ENCODE measurements at regions not wholly inside any gene's neighbourhood (a gene's known extent, or its start where the extent isn't known, plus 50 kb on each side); places are given as distances from the start of the nearest gene placed in this dataset.

DNA sequence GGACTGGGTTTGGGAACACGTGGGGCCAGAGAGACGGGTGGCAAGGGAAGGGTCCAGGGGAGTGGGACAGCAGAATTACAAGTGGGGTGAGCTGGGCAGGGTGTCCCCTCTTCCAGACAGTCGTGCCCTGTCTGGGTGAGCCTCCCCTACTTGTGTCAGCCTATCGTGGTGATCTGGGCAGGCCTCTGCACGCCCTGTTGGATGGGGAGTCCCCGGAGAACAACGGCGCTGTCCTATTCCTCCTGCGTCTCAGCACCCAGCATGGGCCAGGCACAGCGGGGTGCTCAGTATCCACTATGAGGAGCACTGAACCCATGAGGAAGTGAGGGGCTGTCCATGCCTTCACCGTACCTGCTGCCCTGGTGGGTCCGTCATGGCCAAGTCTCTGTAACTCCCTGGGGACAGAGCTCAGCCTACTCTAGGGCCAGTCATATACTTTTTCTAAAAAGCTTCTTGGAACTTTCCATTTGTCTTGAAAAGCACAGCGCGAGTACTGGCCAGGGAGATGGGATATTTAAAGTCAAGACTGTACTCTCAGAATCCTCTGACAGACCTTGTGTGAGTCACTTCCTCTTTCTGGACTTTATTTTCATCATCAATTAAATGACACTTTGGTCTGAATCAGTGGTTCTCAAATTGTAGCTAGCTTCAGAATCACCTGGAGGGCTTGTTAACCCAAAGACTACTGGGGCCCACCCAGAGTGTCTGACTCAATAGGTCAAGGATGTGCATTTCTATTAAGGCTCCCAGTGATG lies 81.7 kb upstream of the NECTIN1 start:
- peak; percentile 14 for DNase-seq (ENCODE audit: low read depth)

DNA sequence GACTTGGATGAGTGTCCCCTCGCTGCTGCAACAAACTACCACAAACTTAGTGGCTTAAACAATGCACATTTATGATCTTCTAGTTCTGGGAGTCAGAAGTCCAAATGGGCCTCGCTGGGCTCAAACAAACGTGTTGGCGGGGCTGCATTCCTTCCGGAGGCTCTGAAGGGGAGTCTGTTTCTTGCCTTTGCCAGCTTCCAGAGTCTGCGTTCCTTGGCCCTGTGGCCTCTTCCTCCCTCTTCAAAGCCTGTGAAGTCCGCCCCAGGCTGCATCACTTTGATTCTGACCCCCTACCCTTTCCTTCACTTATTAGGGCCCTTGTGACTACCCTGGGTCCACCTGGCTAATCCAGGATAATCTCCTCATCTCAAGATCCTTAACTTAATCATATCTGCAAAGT lies 80.3 kb upstream of the NECTIN1 start:
- DNase-seq (ENCODE audit: low read depth): no peak

DNA sequence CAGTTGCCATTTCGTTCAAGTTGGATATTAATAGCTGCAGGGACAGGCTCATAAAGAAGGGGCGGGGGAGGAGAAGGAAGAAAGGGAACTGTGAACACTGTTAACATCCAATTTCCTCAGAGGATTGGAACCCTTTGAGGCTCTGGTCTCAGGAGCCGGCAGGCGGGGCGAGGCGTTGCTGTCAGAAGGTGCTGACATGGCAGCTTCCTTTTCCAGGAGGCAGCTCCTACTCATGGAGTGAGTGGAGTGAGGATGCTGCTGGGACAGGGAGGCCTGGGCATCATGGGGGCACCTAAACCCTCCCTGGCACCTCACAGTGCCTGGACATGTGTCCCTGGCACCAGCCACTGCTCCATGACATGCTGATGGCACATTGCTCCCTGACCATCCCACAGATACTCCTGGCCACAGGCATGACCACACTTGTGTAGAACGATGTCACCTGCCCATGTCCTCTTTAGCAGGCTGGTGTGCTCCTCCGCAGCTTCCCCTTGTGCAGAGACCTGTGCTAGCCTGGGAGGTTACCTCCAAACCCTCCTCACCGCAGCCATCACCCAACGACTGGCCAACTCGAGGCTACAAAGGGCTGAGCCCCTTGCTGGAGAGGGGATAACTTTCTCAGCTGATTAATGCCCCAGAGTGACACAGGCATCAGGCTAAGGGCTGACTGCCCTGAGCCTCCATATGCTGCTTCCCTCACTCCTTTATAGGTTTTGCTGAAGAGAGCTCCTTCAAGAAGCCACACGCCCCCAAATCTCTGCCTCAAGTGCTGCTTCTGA lies 79.6 kb upstream of the NECTIN1 start:
- no peak for DNase-seq (ENCODE audit: low read depth)

GRCh38 chr11:119807841-119808240 lies 78.8 kb upstream of the NECTIN1 start:
- no peak for DNase-seq (ENCODE audit: low read depth)

- no peak for DNase-seq (ENCODE audit: low read depth)
Observed at GRCh38 chr11:119807402-119807801, 78.4 kb upstream of the NECTIN1 start.

DNA sequence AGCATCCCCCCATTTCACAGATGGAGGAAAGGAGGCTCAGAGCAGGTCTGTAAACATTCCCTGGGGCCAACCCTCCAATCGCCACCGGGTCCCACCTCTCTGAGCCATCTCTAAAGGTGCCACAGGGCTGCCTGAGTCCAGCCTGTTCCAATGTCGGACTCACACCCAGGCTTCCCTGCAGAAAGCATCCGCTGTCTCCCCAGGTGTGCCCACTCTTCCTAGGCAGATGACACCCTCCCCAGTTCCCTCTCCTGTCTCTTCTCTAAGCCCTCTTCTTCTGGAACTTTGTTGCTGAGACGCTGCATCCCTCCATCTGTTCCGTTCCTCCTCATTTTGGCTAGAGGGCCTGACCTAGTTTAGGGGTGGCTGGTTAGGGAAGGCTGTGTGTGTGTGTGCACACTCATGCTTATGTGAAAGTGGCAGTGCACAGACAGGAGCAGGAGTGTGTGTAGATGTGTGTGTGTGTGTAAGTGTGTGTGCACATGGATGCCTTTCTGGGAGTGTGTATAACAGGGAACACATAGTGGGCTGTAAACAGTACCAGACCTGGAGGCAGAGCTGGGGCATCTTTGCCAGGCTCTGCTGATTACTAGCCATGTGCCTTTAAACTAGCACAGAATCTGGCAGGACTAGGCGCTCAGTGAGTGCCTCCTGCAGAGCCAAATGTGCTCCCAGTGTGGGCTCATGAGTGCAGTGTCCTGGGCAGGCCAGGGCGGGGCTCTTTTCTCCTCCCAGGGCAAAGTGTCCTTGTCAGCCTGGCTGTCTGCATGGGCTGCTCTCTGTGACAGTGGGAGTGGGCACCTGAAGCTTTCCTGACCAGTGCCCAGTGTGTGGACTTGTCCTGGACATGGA lies 77.3 kb upstream of the NECTIN1 start:
- no peak for DNase-seq (ENCODE audit: low read depth)

DNA sequence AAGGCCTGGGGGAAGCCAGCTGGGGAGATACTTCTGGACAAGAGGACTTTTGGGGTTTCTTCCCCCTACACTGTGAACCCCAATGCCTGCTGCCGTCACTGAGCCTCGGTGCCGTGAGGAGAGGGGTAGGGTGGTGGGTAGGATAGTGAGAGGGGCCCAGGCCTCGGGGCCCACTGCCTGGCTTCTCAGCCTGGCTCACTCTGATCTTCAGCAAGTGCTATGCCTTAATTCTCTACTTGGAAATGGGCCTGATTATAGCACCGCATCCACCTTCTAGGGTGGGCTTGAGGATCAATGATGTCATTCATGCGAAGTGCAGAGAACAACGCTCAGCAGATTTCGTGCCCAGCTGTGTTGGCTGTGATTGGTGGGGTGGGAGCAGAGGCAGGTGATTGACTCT lies 76.7 kb upstream of the NECTIN1 start:
- DNase-seq (ENCODE audit: low read depth): no peak

GRCh38 chr11:119804698-119805097 lies 75.7 kb upstream of the NECTIN1 start:
- DNase-seq (ENCODE audit: low read depth): no peak

DNA sequence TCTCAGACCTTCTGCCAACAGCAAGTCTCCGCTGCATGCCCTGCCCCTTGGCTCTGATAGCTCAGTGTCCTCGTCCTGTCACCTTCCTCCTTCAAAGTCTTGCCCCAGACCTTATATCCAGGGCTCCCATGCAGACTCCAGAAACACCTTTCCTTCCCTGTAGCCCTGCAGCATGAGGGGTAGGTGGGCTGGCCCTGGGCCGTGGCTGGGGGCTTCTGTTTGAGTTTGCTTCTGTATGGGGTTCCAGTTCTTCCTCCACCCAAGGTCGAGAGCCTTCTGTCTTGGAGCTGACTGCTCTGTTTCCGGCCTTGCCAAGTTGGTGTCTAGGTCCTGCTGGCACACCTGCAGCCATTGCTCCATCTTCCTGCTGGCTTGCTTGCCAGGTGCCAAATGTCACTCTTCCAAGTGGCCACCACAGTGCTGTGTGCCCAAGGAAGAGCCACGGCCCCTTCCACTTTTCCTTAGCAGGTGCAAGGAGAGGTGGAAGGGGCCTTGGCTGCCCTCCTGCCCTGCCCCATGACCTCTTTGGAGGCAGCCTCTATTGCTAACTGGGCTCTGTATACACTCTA lies 74.8 kb upstream of the NECTIN1 start:
- no peak for DNase-seq (ENCODE audit: low read depth)

DNA sequence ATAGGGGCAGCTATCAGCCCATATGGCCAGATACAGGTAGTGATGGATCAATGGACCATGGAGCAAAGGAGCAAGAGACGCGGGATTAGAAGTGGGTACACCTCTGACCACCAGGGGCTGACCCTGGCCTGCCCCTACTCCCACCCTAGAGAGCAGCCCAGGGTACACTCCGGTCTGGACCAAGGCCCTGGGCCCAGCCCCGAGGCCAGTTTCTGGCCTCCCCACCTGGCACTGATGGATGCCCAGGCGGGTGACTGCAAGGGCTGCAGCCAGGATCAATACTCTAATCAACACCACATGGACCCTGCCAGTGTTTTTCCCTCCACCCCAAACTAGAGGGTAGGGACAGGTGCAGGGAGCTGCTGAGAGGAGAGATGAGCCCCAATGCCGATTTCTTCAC lies 74.1 kb upstream of the NECTIN1 start:
- DNase-seq (ENCODE audit: low read depth): no peak

DNA sequence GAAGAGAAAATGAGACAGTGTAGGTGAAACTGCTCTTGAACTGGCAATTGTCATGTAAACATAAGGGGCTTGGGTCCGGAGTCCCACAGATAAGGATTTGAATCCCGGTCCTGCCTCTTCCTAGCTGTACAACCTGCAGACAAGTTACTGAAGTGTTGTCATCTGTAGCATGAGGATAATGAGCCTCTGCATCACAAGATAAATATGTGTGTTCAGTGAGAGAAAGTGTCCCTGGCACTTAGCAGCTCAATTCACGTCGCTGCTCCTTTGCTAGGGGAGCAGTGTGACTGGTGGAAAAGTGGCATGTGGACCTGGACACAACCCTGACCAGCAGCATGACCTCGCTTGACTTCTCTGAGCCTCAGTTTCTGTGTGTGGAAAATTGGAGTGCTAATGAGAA lies 73.7 kb upstream of the NECTIN1 start:
- no peak for DNase-seq (ENCODE audit: low read depth)

DNA sequence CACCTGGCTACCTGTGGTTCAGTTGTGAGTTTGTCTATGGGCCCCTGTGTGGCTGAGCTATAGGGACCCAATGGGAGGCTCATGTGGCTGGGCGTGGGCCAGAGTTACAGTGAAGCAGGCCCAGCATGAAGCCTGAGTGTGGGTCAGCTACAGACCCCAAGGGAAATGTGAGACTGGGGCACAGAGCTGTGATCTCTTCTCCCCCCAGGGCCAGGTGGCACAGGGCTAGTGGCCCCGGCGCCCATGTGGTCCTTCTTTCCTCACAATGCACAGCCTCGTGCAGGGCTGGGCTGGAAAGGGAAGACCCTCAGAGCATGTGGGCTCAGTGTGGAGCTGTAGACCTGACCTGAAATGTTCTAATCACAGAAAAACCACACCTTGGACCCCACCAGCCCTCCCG lies 71.6 kb upstream of the NECTIN1 start:
- DNase-seq (ENCODE audit: low read depth): no peak

DNA sequence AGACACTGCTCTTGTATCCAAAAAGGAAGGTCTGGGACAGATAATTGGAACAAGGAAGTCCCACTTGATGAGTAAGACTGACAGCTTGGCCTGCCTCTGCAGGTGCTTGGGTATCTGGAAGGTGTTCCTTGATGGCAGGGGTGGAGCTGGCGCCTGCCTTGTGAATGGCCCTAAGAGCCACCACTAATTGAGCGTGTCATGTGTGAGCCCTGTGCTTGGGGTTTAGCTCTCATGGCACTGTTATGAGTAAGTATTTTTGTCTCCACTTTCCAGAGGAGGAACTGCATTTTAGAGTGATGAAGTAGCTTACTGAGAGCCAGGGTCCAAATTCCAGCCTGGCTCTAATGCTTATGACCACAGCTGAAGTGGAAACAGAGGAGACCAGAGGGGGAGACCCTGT lies 71.2 kb upstream of the NECTIN1 start:
- no peak for DNase-seq (ENCODE audit: low read depth)

- no peak for DNase-seq (ENCODE audit: low read depth)
Observed at GRCh38 chr11:119798656-119799055, 69.7 kb upstream of the NECTIN1 start.

DNA sequence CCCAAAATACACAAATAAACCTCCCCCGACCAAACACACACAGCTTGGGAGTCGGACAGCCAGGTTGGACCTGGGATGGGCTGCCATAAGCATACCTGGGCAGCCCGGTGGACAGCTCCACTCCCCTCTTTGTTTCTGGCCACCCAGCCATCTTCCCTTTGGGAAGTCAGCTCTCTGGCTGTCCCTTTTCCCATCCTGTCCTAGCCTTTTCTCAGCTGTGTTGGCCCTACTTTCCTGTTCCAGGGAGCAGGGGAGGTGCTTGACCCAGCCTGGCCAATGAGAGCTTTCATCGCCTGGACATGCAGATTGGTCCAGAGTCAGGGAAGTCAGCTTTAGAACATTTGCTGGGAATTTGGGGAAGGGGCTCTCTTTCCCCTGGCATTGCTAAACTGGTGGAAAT lies 68.7 kb upstream of the NECTIN1 start:
- DNase-seq (ENCODE audit: low read depth): no peak

GRCh38 chr11:119797123-119797611 lies 68.2 kb upstream of the NECTIN1 start:
- no peak for DNase-seq (ENCODE audit: low read depth)

GRCh38 chr11:119796363-119797060 lies 67.5 kb upstream of the NECTIN1 start:
- DNase-seq (ENCODE audit: low read depth): no peak

- DNase-seq (ENCODE audit: low read depth): no peak
Observed at GRCh38 chr11:119795690-119796089, 66.7 kb upstream of the NECTIN1 start.

DNA sequence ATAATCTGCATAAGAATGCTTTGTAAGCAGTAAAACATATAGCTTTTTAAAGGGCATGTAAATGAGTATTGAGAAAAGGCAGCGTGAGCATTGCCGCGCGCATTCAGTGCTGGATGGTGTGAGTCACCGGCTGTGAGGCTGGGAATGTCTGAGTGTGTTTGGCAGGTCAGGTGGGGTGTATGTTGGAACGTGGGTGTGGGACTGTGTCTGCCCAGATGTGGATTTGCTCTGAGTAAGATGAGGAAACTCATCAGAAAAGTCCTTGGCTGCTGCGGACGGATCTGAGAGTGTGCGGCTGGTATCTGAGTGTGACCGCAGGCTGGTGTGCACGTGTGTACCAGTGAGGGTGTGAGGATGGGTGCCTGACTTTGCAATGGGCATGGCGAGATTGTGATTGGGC lies 66.2 kb upstream of the NECTIN1 start:
- DNase-seq (ENCODE audit: low read depth): peak; percentile 41

DNA sequence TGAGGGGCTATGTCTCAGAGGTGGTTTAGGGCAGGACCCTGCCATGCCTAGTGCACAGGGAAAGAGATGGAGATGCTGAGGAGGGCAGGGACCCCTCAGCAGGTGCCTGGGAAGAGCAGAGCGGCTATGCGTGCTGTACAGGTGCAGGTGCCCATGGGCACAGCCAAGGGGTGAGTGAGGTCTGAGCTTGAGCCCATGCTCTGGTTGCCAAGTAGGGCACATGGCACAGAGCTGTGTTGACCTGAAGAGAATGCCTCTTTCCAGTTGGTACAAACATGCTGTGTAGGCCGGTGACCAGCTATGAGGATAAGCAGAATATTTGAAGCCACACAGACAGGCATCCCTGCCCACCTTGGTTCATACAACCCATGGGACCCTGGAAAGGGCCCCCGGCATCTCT lies 65.8 kb upstream of the NECTIN1 start:
- no peak for DNase-seq (ENCODE audit: low read depth)

DNA sequence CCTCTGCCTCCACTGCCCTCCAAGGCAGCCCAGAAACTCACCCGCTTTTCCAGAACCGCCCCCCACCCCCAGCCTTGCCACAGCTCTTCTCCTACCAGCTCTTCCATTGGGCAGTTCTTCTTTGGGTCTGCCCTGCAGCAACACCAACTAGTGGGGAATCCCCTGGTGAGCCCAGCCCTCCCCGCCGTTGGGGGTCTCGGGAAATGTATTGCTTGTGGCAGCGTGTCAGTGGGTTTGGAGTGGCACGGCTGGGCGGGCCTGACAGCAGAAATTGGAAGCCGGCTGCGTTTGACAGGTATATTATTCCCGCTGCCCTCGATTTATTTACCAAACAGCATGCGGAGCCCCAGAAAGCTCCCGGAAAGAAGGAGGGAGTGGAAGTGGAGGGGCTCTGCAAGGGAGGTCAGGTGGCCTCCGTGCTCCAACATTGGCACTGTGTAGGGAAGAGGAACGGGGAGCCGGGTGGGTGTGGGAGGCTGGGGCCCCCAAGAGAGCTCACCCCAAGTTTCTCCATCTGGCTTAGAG lies 65.2 kb upstream of the NECTIN1 start:
- DNase-seq (ENCODE audit: low read depth): no peak

All from ELR (cell line).